ENCODE measurements at regions not wholly inside any gene's neighbourhood (a gene's known extent, or its start where the extent isn't known, plus 50 kb on each side); places are given as distances from the start of the nearest gene placed in this dataset.

GRCh38 chr18:33987206-33987605 lies 237.5 kb downstream of the NOL4 start:
- no peak for DNase-seq (ENCODE audit: extremely low spot score)
- TF ChIP-seq, protein P1, sequence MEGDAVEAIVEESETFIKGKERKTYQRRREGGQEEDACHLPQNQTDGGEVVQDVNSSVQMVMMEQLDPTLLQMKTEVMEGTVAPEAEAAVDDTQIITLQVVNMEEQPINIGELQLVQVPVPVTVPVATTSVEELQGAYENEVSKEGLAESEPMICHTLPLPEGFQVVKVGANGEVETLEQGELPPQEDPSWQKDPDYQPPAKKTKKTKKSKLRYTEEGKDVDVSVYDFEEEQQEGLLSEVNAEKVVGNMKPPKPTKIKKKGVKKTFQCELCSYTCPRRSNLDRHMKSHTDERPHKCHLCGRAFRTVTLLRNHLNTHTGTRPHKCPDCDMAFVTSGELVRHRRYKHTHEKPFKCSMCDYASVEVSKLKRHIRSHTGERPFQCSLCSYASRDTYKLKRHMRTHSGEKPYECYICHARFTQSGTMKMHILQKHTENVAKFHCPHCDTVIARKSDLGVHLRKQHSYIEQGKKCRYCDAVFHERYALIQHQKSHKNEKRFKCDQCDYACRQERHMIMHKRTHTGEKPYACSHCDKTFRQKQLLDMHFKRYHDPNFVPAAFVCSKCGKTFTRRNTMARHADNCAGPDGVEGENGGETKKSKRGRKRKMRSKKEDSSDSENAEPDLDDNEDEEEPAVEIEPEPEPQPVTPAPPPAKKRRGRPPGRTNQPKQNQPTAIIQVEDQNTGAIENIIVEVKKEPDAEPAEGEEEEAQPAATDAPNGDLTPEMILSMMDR (IDR thresholded peaks at IDR 0.05; ENCODE audit: control extremely low read depth, extremely low read depth, low read depth, missing control alignments): no peak
- POLR2A ChIA-PET: no interaction called here
- CTCF ChIA-PET: interaction anchor here (0.9 to 1.0 kb wide), 2 partner anchors 8 to 15 kb away, joined by 3 read pairs; no protein-coding TSS in a partner anchor

DNA sequence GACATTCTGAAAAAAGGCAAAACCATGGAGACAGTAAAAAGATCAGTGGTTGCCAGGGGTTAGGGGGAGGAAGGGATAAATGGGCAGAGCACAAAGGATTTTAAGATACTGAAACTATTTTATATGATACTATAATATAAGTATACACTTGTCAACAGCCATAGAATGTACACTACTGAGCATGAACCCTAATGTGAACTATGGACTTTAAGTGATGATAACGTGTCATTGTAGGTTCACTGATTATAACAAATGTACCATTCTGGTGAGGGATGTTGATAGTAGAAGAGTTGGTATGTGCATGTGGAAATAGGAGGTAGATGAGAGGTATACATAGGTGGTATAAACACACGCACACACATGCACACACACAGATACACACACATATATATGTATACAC lies 241.6 kb downstream of the NOL4 start:
- ChIA-PET CTCF (no interaction called here), POLR2A (no interaction called here)
- DNase-seq (ENCODE audit: extremely low spot score): no peak
- TF ChIP-seq, protein P1 (IDR thresholded peaks at IDR 0.05; ENCODE audit: control extremely low read depth, extremely low read depth, low read depth, missing control alignments): no peak

GRCh38 chr18:33960417-33960816 lies 264.3 kb downstream of the NOL4 start:
- POLR2A ChIA-PET: no interaction called here
- TF ChIP-seq, protein P1 (IDR thresholded peaks at IDR 0.05; ENCODE audit: control extremely low read depth, extremely low read depth, low read depth, missing control alignments): no peak
- CTCF ChIA-PET: interaction anchor here (0.8 to 1.4 kb wide), 2 partner anchors 9 to 24 kb away, joined by 3 read pairs; no protein-coding TSS in a partner anchor
- no peak for DNase-seq (ENCODE audit: extremely low spot score)

DNA sequence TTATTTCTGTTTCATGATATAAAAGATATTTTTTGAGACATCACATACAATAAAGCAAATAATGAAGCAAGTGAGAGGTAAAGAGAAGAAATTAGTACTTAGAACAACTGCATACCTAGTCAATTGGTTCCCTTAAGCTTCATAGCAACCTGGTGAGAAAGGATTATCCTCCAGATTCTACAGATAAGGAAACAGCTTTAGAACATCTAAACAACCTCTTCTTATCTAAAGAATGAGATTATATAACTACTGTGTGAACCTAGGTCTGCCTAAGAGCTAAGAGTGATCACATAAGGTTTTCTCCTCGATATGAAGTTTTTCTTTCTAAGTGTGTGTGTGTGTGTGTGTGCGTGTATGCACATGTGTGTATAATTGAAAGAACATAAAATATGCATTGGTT lies 265.1 kb downstream of the NOL4 start:
- POLR2A ChIA-PET: no interaction called here
- no peak for DNase-seq (ENCODE audit: extremely low spot score)
- CTCF ChIA-PET: interaction anchor here (0.8 kb wide), 1 partner anchor 23 kb away, joined by 3 read pairs; no protein-coding TSS in a partner anchor
- TF ChIP-seq, protein P1 (IDR thresholded peaks at IDR 0.05; ENCODE audit: control extremely low read depth, extremely low read depth, low read depth, missing control alignments): no peak

- POLR2A ChIA-PET: no interaction called here
- TF ChIP-seq, protein P1 (IDR thresholded peaks at IDR 0.05; ENCODE audit: control extremely low read depth, extremely low read depth, low read depth, missing control alignments): no peak
- DNase-seq (ENCODE audit: extremely low spot score): no peak
- CTCF ChIA-PET: no interaction called here
Observed at GRCh38 chr18:33957707-33958106, 267.0 kb downstream of the NOL4 start.

DNA sequence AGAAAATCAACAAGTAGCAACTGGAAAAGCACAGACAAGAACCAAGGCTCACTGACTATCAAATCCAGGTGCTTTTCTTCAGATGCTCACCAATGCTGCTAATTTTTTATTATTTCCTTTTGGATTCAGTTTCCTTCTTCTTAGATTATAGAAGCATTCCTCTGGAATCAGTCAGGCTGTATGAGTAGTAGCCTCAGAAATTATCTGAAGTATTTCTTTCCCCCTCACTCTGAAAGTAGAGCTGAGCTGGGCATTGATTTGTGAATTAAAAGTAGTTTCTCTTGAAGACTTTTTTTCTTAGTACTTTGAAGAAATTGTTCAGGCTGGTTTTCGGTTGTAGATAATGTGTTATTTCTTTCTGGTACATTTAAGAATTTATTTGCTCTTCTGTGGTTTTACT lies 273.7 kb downstream of the NOL4 start:
- ChIA-PET POLR2A (no interaction called here), CTCF (interaction anchor here (1.0 to 1.8 kb wide), 4 partner anchors 10 to 41 kb away, joined by 3 to 5 read pairs (median 3); no protein-coding TSS in a partner anchor)
- TF ChIP-seq, protein P1 (IDR thresholded peaks at IDR 0.05; ENCODE audit: control extremely low read depth, extremely low read depth, low read depth, missing control alignments): no peak
- no peak for DNase-seq (ENCODE audit: extremely low spot score)

DNA sequence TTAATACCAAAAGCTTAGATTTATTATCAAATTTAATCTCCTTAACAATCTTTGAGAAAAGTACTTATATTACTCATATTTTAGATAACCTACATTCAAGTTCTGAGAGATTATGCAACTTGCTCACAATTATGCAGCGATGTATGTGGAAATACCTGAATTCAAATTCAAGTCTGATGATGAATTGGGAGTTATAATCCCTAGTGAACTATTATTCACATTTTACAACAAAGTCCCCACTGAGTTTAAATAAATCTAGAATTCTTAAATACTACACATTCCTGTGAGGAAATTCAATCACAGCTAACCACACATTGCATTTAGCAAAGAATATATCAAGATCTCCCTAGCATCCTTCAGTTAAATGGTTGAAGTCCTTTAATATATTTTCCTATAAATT lies 278.4 kb downstream of the NOL4 start:
- TF ChIP-seq, protein P1 (IDR thresholded peaks at IDR 0.05; ENCODE audit: control extremely low read depth, extremely low read depth, low read depth, missing control alignments): no peak
- POLR2A ChIA-PET: no interaction called here
- CTCF ChIA-PET: no interaction called here
- DNase-seq (ENCODE audit: extremely low spot score): no peak

Data from GM10248 (cell line).